ENCODE measurements at regions not wholly inside any gene's neighbourhood (a gene's known extent, or its start where the extent isn't known, plus 50 kb on each side); places are given as distances from the start of the nearest gene placed in this dataset.

- ATAC-seq, result no peak
- intact Hi-C loops (cut with DNase I), result no loop called here
- H3K36me3 ChIP-seq (ENCODE audit: insufficient read depth in 1 of 2, low read depth in 1 of 2), result no peaks in the 10 kb centered on the region
- TF ChIP-seq CTCF (IDR thresholded peaks at IDR 0.05), result no peak
- H3K27me3 ChIP-seq (ENCODE audit: insufficient read depth in 3 of 3, low read length in 2 of 3), result no peaks in the 10 kb centered on the region
- DNase-seq, result no peak
- H3K27ac ChIP-seq, result no peak overlapping the region
- 78 to 85% (median 85%) methylated on average over 11 of the region's 11 CpGs for WGBS, 3 donors
- H3K4me1 ChIP-seq, result no peaks in the 10 kb centered on the region
- H3K9me3 ChIP-seq, result peaks cover 7% of the 10 kb centered on the region
- no peak overlapping the region for H3K4me3 ChIP-seq
These were observed 486.4 kb upstream of the FAT1 start for GRCh38 chr4:187209921-187210613.

- H3K36me3 ChIP-seq (ENCODE audit: insufficient read depth in 1 of 2, low read depth in 1 of 2), result no peaks in the 10 kb centered on the region
- intact Hi-C loops (cut with DNase I), result no loop called here
- no peak for TF ChIP-seq CTCF (IDR thresholded peaks at IDR 0.05)
- H3K4me3 ChIP-seq, result no peak overlapping the region
- H3K4me1 ChIP-seq, result no peaks in the 10 kb centered on the region
- no peaks in the 10 kb centered on the region for H3K9me3 ChIP-seq
- WGBS, 3 donors, result 83 to 86% (median 83%) methylated on average over 9 of the region's 9 CpGs
- ATAC-seq (no peak), DNase-seq (no peak)
- H3K27ac ChIP-seq, result no peak overlapping the region
- H3K27me3 ChIP-seq (ENCODE audit: insufficient read depth in 3 of 3, low read length in 2 of 3), result no peaks in the 10 kb centered on the region
These were observed 488.9 kb upstream of the FAT1 start for GRCh38 chr4:187212446-187213080.

DNA sequence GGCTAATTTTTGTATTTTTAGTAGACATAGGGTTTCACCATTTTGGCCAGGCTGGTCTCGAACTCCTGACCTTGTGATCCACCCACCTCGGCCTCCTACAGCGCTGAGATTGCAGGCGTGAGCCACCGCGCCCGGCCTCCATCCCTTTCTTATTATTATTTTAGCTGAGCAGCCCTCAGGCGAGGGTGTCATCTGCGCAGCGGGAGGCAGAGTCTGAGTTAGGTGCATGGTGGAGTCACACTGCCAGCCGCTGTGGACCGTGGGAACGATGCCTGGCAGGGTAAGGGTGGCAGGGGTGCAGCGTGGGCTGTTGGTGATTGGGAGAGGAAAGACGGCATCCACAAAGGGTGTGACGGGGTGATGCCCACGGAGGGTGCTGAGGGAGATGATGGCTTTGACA, 491.8 kb upstream of the FAT1 start:
- Histone ChIP-seq H3K4me3 (no peak overlapping the region), H3K36me3 (ENCODE audit: insufficient read depth in 1 of 2, low read depth in 1 of 2) (no peaks in the 10 kb centered on the region), H3K4me1 (no peaks in the 10 kb centered on the region), H3K27me3 (ENCODE audit: insufficient read depth in 3 of 3, low read length in 2 of 3) (no peaks in the 10 kb centered on the region), H3K9me3 (no peaks in the 10 kb centered on the region), H3K27ac (no peak overlapping the region)
- ATAC-seq, result no peak
- TF ChIP-seq CTCF (IDR thresholded peaks at IDR 0.05), result no peak
- intact Hi-C loops (cut with DNase I), result no loop called here
- 93 to 97% (median 94%) methylated on average over 17 of the region's 17 CpGs for WGBS, 3 donors
- no peak for DNase-seq

DNA sequence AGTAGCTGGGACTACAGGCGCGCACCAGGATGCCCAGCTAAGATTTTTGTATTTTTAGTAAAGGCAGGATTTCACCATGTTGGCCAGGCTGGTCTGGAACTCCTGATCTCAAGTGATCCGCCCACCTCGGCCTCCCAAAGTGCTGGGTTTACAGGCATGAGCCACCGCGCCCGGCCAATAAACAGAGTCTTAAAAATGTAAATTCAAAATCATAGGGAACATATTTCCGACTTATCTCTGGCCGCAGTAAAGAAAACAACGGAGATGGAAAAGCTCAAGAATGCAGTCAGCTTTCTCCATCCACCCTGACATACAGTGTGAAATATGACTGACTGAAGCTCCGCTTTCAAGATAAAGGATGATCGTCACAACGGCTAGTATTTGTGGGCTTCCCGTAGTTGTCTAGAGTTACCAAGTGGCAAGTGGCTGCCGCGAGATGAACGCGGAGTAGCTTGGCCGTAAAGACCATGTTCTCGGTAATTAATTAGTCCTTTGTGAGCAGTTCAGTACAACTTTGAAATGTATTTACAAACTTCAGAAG, 495.1 kb upstream of the FAT1 start:
- 67 to 79% (median 75%) methylated on average over 20 of the region's 20 CpGs for WGBS, 3 donors
- ATAC-seq, result no peak
- H3K4me1 ChIP-seq, result no peaks in the 10 kb centered on the region
- no peak for DNase-seq
- H3K4me3 ChIP-seq, result no peak overlapping the region
- no peak for TF ChIP-seq CTCF (IDR thresholded peaks at IDR 0.05)
- H3K36me3 ChIP-seq (ENCODE audit: insufficient read depth in 1 of 2, low read depth in 1 of 2), result no peaks in the 10 kb centered on the region
- H3K27ac ChIP-seq, result no peak overlapping the region
- intact Hi-C loops (cut with DNase I), result no loop called here
- no peaks in the 10 kb centered on the region for H3K27me3 ChIP-seq (ENCODE audit: insufficient read depth in 3 of 3, low read length in 2 of 3)
- H3K9me3 ChIP-seq, result no peaks in the 10 kb centered on the region

Measured in psoas muscle (tissue), 7 donors.